ENCODE measurements at regions not wholly inside any gene's neighbourhood (a gene's known extent, or its start where the extent isn't known, plus 50 kb on each side); places are given as distances from the start of the nearest gene placed in this dataset.

DNA sequence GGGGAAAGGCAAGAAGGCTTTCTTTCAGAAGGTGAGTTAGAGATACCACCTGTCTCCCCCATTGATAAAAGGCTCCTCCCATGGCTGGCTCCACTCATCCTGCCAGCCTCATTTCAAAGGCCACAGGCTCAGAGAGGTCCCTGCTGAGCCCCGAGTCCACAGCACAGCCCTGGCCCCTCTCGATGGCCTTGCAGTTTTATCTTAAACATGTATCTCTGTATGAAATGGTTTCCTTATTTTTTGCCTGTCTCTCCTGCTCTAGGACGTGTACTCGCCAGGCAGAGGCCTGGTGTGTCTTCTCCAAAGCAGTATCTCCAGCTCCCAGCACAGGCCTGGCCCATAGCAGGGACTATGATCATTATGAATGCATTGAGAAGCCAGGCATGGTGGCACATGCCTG, 160.5 kb upstream of the NSMCE3 start:
- H3K4me1 ChIP-seq, result no peaks in the 10 kb centered on the region
- no peak for DNase-seq
- no peak for ATAC-seq
- H3K9me3 ChIP-seq, result no peaks in the 10 kb centered on the region
- no peaks in the 10 kb centered on the region for H3K27me3 ChIP-seq (ENCODE audit: insufficient read depth in 3 of 3, low read length in 2 of 3)
- no peak overlapping the region for H3K27ac ChIP-seq
- intact Hi-C loops (cut with DNase I), result no loop called here
- TF ChIP-seq, protein P1, sequence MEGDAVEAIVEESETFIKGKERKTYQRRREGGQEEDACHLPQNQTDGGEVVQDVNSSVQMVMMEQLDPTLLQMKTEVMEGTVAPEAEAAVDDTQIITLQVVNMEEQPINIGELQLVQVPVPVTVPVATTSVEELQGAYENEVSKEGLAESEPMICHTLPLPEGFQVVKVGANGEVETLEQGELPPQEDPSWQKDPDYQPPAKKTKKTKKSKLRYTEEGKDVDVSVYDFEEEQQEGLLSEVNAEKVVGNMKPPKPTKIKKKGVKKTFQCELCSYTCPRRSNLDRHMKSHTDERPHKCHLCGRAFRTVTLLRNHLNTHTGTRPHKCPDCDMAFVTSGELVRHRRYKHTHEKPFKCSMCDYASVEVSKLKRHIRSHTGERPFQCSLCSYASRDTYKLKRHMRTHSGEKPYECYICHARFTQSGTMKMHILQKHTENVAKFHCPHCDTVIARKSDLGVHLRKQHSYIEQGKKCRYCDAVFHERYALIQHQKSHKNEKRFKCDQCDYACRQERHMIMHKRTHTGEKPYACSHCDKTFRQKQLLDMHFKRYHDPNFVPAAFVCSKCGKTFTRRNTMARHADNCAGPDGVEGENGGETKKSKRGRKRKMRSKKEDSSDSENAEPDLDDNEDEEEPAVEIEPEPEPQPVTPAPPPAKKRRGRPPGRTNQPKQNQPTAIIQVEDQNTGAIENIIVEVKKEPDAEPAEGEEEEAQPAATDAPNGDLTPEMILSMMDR (IDR thresholded peaks at IDR 0.05), result no peak
- H3K4me3 ChIP-seq, result no peak overlapping the region
- 86 to 89% (median 88%) methylated on average over 4 of the region's 4 CpGs for WGBS, 3 donors
- H3K36me3 ChIP-seq (ENCODE audit: insufficient read depth in 1 of 2, low read depth in 1 of 2), result no peaks in the 10 kb centered on the region

DNA sequence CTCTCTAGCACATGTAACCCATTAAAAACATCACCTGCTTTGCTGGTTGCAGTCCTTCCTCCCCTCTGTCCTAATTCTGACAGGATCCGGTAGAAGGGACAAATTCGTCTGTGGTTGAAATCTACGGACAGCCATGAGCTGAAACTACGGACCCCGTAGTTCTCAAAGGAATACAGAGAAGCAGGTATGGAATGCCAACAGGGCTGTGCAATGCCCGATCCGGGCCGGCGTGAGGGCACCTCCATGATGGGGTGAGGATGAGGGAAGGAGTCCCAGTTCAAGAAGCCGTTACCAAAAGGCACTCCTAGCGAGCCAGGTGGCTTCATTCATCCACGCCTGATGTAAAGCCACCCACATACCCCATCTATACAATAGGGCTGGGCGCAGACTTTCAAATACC, 160.0 kb upstream of the NSMCE3 start:
- ATAC-seq (no peak), DNase-seq (no peak)
- TF ChIP-seq, protein P1 (IDR thresholded peaks at IDR 0.05), result no peak
- H3K36me3 ChIP-seq (ENCODE audit: insufficient read depth in 1 of 2, low read depth in 1 of 2), result no peaks in the 10 kb centered on the region
- H3K4me1 ChIP-seq, result no peaks in the 10 kb centered on the region
- WGBS, 3 donors, result 88 to 97% (median 91%) methylated on average over 13 of the region's 13 CpGs
- H3K27ac ChIP-seq, result no peak overlapping the region
- H3K4me3 ChIP-seq, result no peak overlapping the region
- intact Hi-C loops (cut with DNase I), result no loop called here
- H3K27me3 ChIP-seq (ENCODE audit: insufficient read depth in 3 of 3, low read length in 2 of 3), result no peaks in the 10 kb centered on the region
- H3K9me3 ChIP-seq, result no peaks in the 10 kb centered on the region

DNA sequence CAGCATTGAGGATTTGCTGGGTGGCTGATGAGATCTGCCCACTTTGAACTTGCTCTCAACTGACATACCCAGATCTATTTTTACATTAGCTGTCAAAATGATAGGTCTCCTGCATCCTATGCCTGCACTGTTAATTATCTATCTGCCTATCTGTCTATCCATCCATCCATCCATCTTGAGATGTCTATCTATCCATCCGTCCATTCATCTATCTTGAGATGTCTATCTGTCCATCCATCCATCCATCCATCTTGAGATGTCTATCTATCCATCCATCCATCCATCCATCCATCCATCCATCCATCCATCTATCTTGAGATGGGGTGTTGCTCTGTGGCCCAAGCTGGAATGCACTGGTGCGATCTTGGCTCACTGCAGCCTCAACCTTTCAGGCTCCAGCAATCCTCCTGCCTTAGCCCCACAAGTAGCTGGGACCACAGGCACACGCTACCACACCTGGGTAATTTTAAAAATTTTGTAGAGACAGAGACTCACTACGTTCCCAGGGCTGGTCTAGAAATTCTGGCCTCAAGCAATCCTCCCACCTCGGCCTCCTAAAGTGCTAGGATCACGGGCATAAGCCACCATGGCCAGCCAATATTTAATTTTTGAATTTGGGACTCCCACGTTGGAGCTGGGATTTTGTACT, 159.4 kb upstream of the NSMCE3 start:
- no peak overlapping the region for H3K27ac ChIP-seq
- H3K9me3 ChIP-seq, result peaks cover 3% of the 10 kb centered on the region
- ATAC-seq, result no peak
- TF ChIP-seq, protein P1 (IDR thresholded peaks at IDR 0.05), result no peak
- no peaks in the 10 kb centered on the region for H3K27me3 ChIP-seq (ENCODE audit: insufficient read depth in 3 of 3, low read length in 2 of 3)
- WGBS, 3 donors, result 86 to 92% (median 89%) methylated on average over 7 of the region's 7 CpGs
- no peaks in the 10 kb centered on the region for H3K4me1 ChIP-seq
- DNase-seq, result no peak
- H3K4me3 ChIP-seq, result no peak overlapping the region
- no peaks in the 10 kb centered on the region for H3K36me3 ChIP-seq (ENCODE audit: insufficient read depth in 1 of 2, low read depth in 1 of 2)
- intact Hi-C loops (cut with DNase I), result no loop called here

DNA sequence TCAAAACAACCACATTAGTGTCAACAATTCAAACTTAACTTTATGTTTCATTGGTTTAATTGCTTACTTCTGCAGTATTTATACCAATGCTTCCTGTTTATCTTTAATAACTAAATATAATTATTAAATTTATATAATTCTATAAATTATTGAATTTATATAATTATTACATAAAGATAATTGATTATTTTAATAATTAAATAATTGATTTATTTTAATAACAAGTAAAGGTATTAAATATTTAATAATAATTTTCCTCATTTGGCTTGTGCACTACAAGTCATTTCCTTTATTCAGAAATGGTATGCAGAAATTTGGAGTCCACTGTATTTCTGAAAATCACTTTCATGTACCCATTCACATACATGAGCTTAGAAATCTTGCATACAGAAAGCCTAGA, 156.2 kb upstream of the NSMCE3 start:
- intact Hi-C loops (cut with DNase I), result no loop called here
- TF ChIP-seq, protein P1 (IDR thresholded peaks at IDR 0.05), result no peak
- H3K27me3 ChIP-seq (ENCODE audit: insufficient read depth in 3 of 3, low read length in 2 of 3), result no peaks in the 10 kb centered on the region
- peaks cover 7% of the 10 kb centered on the region for H3K9me3 ChIP-seq
- no peak overlapping the region for H3K4me3 ChIP-seq
- ATAC-seq (no peak), DNase-seq (no peak)
- no peak overlapping the region for H3K27ac ChIP-seq
- no peaks in the 10 kb centered on the region for H3K36me3 ChIP-seq (ENCODE audit: insufficient read depth in 1 of 2, low read depth in 1 of 2)
- no peaks in the 10 kb centered on the region for H3K4me1 ChIP-seq

DNA sequence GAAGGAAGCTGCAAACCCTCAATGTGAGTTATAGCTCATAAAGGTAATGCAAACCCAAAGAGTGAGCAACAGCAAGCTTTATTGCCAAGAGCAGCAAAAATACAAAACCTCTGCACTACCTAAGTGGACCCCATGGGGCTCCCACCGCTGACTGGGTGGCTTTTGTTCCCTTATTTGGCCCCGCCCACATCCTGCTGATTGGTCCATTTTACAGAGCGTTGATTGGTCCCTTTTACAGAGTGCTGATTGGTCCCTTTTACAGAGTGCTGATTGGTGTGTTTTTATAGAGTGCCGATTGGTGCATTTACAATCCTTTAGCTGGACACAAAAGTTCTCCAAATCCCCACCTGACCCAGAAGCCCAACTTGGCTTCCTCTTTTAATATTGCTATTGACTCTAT, 154.5 kb upstream of the NSMCE3 start:
- intact Hi-C loops (cut with DNase I), result no loop called here
- TF ChIP-seq, protein P1 (IDR thresholded peaks at IDR 0.05), result no peak
- no peaks in the 10 kb centered on the region for H3K27me3 ChIP-seq (ENCODE audit: insufficient read depth in 3 of 3, low read length in 2 of 3)
- DNase-seq (no peak), ATAC-seq (no peak)
- peaks cover 7% of the 10 kb centered on the region for H3K9me3 ChIP-seq
- no peaks in the 10 kb centered on the region for H3K36me3 ChIP-seq (ENCODE audit: insufficient read depth in 1 of 2, low read depth in 1 of 2)
- H3K4me1 ChIP-seq, result no peaks in the 10 kb centered on the region
- 86 to 97% (median 88%) methylated on average over 4 of the region's 4 CpGs for WGBS, 3 donors
- H3K27ac ChIP-seq, result no peak overlapping the region
- no peak overlapping the region for H3K4me3 ChIP-seq
